ENCODE measurements at regions not wholly inside any gene's neighbourhood (a gene's known extent, or its start where the extent isn't known, plus 50 kb on each side); places are given as distances from the start of the nearest gene placed in this dataset.

- Mint-ChIP-seq H3K27me3 (ENCODE audit: insufficient read depth, low read depth, poor library complexity) (no peaks in the 10 kb centered on the region), H3K4me3 (no peak overlapping the region), H3K27ac (no peak overlapping the region), H3K4me1 (no peaks in the 10 kb centered on the region), H3K36me3 (ENCODE audit: low read depth) (no peaks in the 10 kb centered on the region), H3K9me3 (no peaks in the 10 kb centered on the region)
- H2AFZ ChIP-seq: no peak overlapping the region
- no peak for DNase-seq (ENCODE audit: low spot score)
- no peaks in the 10 kb centered on the region for H4K20me1 ChIP-seq (replicated peaks; ENCODE audit: insufficient read depth)
- no peaks in the 10 kb centered on the region for H3K36me3 ChIP-seq (ENCODE audit: insufficient read depth)
- H3K27ac ChIP-seq (ENCODE audit: low read depth): no peak overlapping the region
- H3K27me3 ChIP-seq (ENCODE audit: insufficient read depth): no peaks in the 10 kb centered on the region
- no peak overlapping the region for H3K4me3 ChIP-seq
- TF ChIP-seq REST (IDR thresholded peaks at IDR 0.05; ENCODE audit: unreplicated experiment) (no peak), EZH2 (IDR thresholded peaks at IDR 0.05; ENCODE audit: low read depth, unreplicated experiment) (no peak), CREB1 (CRISPR knock-in tag; IDR thresholded peaks at IDR 0.05; ENCODE audit: low read depth) (no peak)
- H3K79me2 ChIP-seq (replicated peaks; ENCODE audit: insufficient read depth): no peaks in the 10 kb centered on the region
- H3F3A ChIP-seq (replicated peaks; ENCODE audit: low read depth): no peaks in the 10 kb centered on the region
- H3K4me2 ChIP-seq: no peak overlapping the region
- H3K4me1 ChIP-seq (ENCODE audit: insufficient read depth): no peaks in the 10 kb centered on the region
- 0 out of 2 replicates have a peak, but pooled peaks cover 3% of the 10 kb centered on the region for H3K9me2 ChIP-seq (ENCODE audit: insufficient read depth)
- no peak for ATAC-seq
Measured at GRCh38 chr20:39245685-39246311, 283.7 kb downstream of the DHX35 start.

DNA sequence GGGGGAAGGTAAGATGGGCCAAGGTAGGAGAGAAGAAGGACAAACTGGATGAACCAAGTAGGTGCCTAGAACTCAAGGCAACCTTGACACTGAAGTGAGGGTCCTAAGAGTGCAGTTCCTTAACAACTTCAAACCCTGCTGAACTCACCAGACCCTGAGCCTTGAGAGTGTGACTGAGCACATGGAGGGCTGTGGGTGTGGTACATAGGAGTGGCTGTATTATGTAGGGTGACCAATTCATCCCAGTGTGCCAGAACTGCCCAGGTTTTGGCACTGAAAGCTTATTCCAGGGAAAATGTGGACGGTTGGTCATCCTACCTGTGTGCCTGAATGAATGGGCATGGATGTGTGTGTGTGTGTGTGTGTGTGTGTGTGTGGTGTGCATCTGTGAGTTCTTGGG, 281.8 kb downstream of the DHX35 start:
- Histone ChIP-seq H3K36me3 (ENCODE audit: insufficient read depth) (no peaks in the 10 kb centered on the region), H3K4me1 (ENCODE audit: insufficient read depth) (no peaks in the 10 kb centered on the region), H3K27ac (ENCODE audit: low read depth) (no peak overlapping the region), H2AFZ (no peak overlapping the region), H4K20me1 (replicated peaks; ENCODE audit: insufficient read depth) (no peaks in the 10 kb centered on the region), H3F3A (replicated peaks; ENCODE audit: low read depth) (no peaks in the 10 kb centered on the region), H3K9me2 (ENCODE audit: insufficient read depth) (0 out of 2 replicates have a peak, but pooled peaks cover 4% of the 10 kb centered on the region), H3K4me3 (no peak overlapping the region), H3K4me2 (no peak overlapping the region), H3K79me2 (replicated peaks; ENCODE audit: insufficient read depth) (no peaks in the 10 kb centered on the region), H3K27me3 (ENCODE audit: insufficient read depth) (no peaks in the 10 kb centered on the region)
- Mint-ChIP-seq H3K27ac (no peak overlapping the region), H3K36me3 (ENCODE audit: low read depth) (no peaks in the 10 kb centered on the region), H3K4me3 (no peak overlapping the region), H3K4me1 (no peaks in the 10 kb centered on the region), H3K27me3 (ENCODE audit: insufficient read depth, low read depth, poor library complexity) (no peaks in the 10 kb centered on the region), H3K9me3 (no peaks in the 10 kb centered on the region)
- DNase-seq (ENCODE audit: low spot score): no peak
- ATAC-seq: no peak
- TF ChIP-seq STAT1 (IDR thresholded peaks at IDR 0.05; ENCODE audit: unreplicated experiment) (no peak), ETS1 (IDR thresholded peaks at IDR 0.05) (no peak), ZNF114 (CRISPR knock-in tag; IDR thresholded peaks at IDR 0.05) (no peak), EZH2 (IDR thresholded peaks at IDR 0.05; ENCODE audit: low read depth, unreplicated experiment) (no peak), REST (IDR thresholded peaks at IDR 0.05; ENCODE audit: unreplicated experiment) (no peak), JUNB (IDR thresholded peaks at IDR 0.05; ENCODE audit: unreplicated experiment) (no peak)
